ENCODE measurements at regions not wholly inside any gene's neighbourhood (a gene's known extent, or its start where the extent isn't known, plus 50 kb on each side); places are given as distances from the start of the nearest gene placed in this dataset.

GRCh38 chr2:83613178-83613577 is 845.9 kb downstream of the SUCLG1 start:
- in situ Hi-C loops (cut with HindIII; ENCODE audit: low pct_unique_long_range_greater_than_20kb, low sequenced_read_pairs): no loop called here
- CTCF ChIA-PET: no interaction called here
- ATAC-seq (no peak), DNase-seq (ENCODE audit: low read depth, low spot score) (no peak)
- H3K9me3 ChIP-seq (ENCODE audit: control insufficient read depth, insufficient read depth, low read depth, low read length): no peaks in the 10 kb centered on the region
- intact Hi-C loops (cut with micrococcal nuclease; ENCODE audit: unreplicated experiment): no loop called here
- no peak overlapping the region for H3K4me3 ChIP-seq (ENCODE audit: low read depth in 2 of 2, low read length in 2 of 2)
- no peaks in the 10 kb centered on the region for H3K27me3 ChIP-seq (ENCODE audit: control insufficient read depth, insufficient read depth, low read length)
- POLR2A ChIA-PET: no interaction called here
- H3K27ac ChIP-seq (ENCODE audit: low read length): no peak overlapping the region
- H3K4me1 ChIP-seq (ENCODE audit: control insufficient read depth, insufficient read depth, low read length): no peaks in the 10 kb centered on the region
- H3K36me3 ChIP-seq (ENCODE audit: control insufficient read depth, insufficient read depth, low read length): no peaks in the 10 kb centered on the region
- no peak for TF ChIP-seq TCF7L2 (IDR thresholded peaks at IDR 0.05; ENCODE audit: low read depth, low read length)
- no peak for TF ChIP-seq SIN3A (IDR thresholded peaks at IDR 0.05; ENCODE audit: borderline replicate concordance, insufficient read depth, low read depth, low read length)
- no peak for TF ChIP-seq CTCF (IDR thresholded peaks at IDR 0.05)
- no peak for TF ChIP-seq POLR2AphosphoS5 (IDR thresholded peaks at IDR 0.05; ENCODE audit: low read depth, low read length)
- no peak for TF ChIP-seq REST (IDR thresholded peaks at IDR 0.05; ENCODE audit: insufficient read depth in 1 of 2, low read depth in 2 of 2, low read length in 1 of 2)
- no TSS peak for BruUV-seq (replicated peaks)

- Histone ChIP-seq H3K9me3 (ENCODE audit: control insufficient read depth, insufficient read depth, low read depth, low read length) (no peaks in the 10 kb centered on the region), H3K27ac (ENCODE audit: low read length) (no peak overlapping the region), H3K27me3 (ENCODE audit: control insufficient read depth, insufficient read depth, low read length) (no peaks in the 10 kb centered on the region), H3K4me1 (ENCODE audit: control insufficient read depth, insufficient read depth, low read length) (no peaks in the 10 kb centered on the region), H3K4me3 (ENCODE audit: low read depth in 2 of 2, low read length in 2 of 2) (no peak overlapping the region), H3K36me3 (ENCODE audit: control insufficient read depth, insufficient read depth, low read length) (no peaks in the 10 kb centered on the region)
- ChIA-PET CTCF (no interaction called here), POLR2A (no interaction called here)
- ATAC-seq (no peak), DNase-seq (ENCODE audit: low read depth, low spot score) (no peak)
- in situ Hi-C loops (cut with HindIII; ENCODE audit: low pct_unique_long_range_greater_than_20kb, low sequenced_read_pairs) (no loop called here), intact Hi-C loops (cut with micrococcal nuclease; ENCODE audit: unreplicated experiment) (no loop called here)
- BruUV-seq (replicated peaks): no TSS peak
- TF ChIP-seq CTCF (IDR thresholded peaks at IDR 0.05): no peak
- TF ChIP-seq SIN3A (IDR thresholded peaks at IDR 0.05; ENCODE audit: borderline replicate concordance, insufficient read depth, low read depth, low read length): no peak
- TF ChIP-seq REST (IDR thresholded peaks at IDR 0.05; ENCODE audit: insufficient read depth in 1 of 2, low read depth in 2 of 2, low read length in 1 of 2): no peak
- no peak for TF ChIP-seq POLR2AphosphoS5 (IDR thresholded peaks at IDR 0.05; ENCODE audit: low read depth, low read length)
- TF ChIP-seq TCF7L2 (IDR thresholded peaks at IDR 0.05; ENCODE audit: low read depth, low read length): no peak
Measured at GRCh38 chr2:83602753-83603152, 856.3 kb downstream of the SUCLG1 start.

All from Panc1 (cell line).